Neutrophil (primary cell): ENCODE measurements at regions not wholly inside any gene's neighbourhood (a gene's known extent, or its start where the extent isn't known, plus 50 kb on each side); places are given as distances from the start of the nearest gene placed in this dataset.

ENCODE experiments used
- H3K27ac ChIP-seq: fragments of 200-600 bp; sonication (generic); 2 replicates; pipeline ENCODE4 v1.5.1; 2016; ENCODE audit warnings: mild to moderate bottlenecking, moderate library complexity
- H3K27me3 ChIP-seq: fragments of 200-600 bp; sonication (generic); 2 replicates; pipeline ENCODE4 v1.6.0; 2016; ENCODE audit warnings: mild to moderate bottlenecking
- H3K36me3 ChIP-seq: fragments of 200-600 bp; sonication (generic); 2 replicates; pipeline ENCODE4 v1.5.1; 2017
- H3K4me1 ChIP-seq, 2 experiments: fragments of 200-600 bp in 1 of 2; sonication (generic) in 1 of 2; 1 replicate in 1 of 2; 2 replicates in 1 of 2; pipeline versions ENCODE4 v1.5.1 to v1.6.1; 2013 to 2016; ENCODE audit warnings: low read depth in 1 of 2, low read length in 1 of 2, mild to moderate bottlenecking in 1 of 2, moderate library complexity in 1 of 2; ENCODE audit not compliant: control insufficient read depth in 1 of 2, insufficient read depth in 1 of 2
- H3K4me3 ChIP-seq, 2 experiments: fragments of 200-600 bp in 1 of 2; sonication (generic) in 1 of 2; 1 replicate in 1 of 2; 2 replicates in 1 of 2; pipeline ENCODE4 v1.5.1; 2013 to 2016; ENCODE audit warnings: low read depth in 1 of 2, low read length in 1 of 2, mild to moderate bottlenecking in 1 of 2, moderate library complexity in 1 of 2
- H3K9me3 ChIP-seq: fragments of 200-600 bp; sonication (generic); 2 replicates; pipeline ENCODE4 v1.5.1; 2016
- TF ChIP-seq, protein P1 (sequence below): fragments of 200-600 bp; sonication (generic); IDR thresholded peaks from 2 replicates; pipeline ENCODE4 v1.5.1; 2016; ENCODE audit warnings: antibody characterized with exemption

DNA sequence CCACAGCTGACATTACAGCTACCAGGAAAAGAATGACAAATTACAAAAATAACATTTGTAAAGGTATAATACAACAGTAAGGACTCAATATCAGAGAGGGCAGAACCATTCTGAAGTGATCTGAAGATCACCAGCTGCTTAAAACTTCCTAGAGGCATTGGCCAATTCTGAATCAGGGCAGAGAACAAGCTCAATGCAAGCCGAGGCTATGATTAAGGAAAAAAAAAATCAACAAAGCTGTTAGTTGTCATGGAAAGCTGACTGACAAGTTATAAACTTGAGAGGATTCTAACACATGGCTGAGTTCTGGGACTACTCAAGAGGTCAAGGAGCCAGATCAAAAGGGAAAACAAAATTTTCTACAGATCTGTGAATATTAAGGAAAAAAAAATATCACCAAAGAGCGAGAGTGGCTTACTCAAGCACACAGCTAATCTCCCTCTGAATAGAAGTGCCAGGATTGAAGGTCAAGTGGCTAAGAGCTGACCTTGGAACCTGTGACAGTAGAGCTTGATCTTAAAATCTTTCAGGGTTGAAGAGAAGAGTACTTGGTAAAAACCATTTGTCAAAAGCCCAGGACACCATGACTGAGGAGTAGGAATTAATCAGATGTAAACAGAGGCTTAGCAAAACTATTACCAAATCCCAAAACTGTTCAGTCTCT is 383.4 kb downstream of the USP25 start:
- Histone ChIP-seq H3K27ac (no peak overlapping the region), H3K4me1 (no peaks in the 10 kb centered on the region), H3K27me3 (no peaks in the 10 kb centered on the region), H3K36me3 (no peaks in the 10 kb centered on the region), H3K4me3 (no peak overlapping the region), H3K9me3 (no peaks in the 10 kb centered on the region)
- TF ChIP-seq, protein P1, sequence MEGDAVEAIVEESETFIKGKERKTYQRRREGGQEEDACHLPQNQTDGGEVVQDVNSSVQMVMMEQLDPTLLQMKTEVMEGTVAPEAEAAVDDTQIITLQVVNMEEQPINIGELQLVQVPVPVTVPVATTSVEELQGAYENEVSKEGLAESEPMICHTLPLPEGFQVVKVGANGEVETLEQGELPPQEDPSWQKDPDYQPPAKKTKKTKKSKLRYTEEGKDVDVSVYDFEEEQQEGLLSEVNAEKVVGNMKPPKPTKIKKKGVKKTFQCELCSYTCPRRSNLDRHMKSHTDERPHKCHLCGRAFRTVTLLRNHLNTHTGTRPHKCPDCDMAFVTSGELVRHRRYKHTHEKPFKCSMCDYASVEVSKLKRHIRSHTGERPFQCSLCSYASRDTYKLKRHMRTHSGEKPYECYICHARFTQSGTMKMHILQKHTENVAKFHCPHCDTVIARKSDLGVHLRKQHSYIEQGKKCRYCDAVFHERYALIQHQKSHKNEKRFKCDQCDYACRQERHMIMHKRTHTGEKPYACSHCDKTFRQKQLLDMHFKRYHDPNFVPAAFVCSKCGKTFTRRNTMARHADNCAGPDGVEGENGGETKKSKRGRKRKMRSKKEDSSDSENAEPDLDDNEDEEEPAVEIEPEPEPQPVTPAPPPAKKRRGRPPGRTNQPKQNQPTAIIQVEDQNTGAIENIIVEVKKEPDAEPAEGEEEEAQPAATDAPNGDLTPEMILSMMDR, result no peak

DNA sequence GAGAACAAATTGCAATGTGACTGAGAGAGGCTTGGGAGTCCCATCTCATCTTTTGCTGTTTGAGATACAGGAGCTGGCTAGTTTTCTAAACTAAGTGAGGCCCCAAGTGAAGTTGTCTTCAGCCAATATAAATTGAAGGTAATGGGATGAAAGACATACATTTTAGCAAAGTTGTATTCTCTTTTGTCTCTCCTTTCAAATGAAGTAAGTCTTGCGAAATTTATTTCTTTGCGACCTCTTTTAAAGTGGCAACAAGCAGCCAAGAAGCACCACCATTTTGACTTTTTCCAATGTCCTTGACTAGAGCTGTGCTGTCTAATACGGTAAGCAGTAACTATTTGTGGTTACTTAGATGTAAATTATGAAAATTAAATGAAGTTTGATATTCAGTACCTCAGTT is 385.7 kb downstream of the USP25 start:
- Histone ChIP-seq H3K4me3 (no peak overlapping the region), H3K9me3 (no peaks in the 10 kb centered on the region), H3K27ac (no peak overlapping the region), H3K27me3 (no peaks in the 10 kb centered on the region), H3K4me1 (no peaks in the 10 kb centered on the region), H3K36me3 (no peaks in the 10 kb centered on the region)
- TF ChIP-seq, protein P1, result no peak

DNA sequence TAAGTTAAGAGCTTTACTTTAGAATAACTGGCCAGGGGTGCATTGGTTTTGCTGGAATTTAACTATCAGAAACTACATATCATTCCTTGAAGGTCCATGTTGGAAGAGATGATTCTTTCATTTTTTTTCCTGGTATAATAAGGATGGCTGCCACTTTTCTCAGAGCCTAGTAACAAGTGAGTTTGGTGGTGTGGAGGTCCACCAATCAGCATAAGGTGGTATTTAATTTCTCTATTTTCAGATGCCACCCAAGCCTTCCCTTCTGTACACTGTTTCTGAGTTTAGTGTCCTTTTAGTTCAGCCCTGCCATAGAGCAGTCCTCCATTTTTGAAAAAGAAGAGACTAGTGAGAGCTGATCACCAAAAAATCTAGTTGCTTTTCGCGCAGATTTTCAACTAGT is 386.3 kb downstream of the USP25 start:
- Histone ChIP-seq H3K27me3 (no peaks in the 10 kb centered on the region), H3K4me1 (no peaks in the 10 kb centered on the region), H3K36me3 (no peaks in the 10 kb centered on the region), H3K4me3 (no peak overlapping the region), H3K27ac (no peak overlapping the region), H3K9me3 (no peaks in the 10 kb centered on the region)
- TF ChIP-seq, protein P1, result no peak

DNA sequence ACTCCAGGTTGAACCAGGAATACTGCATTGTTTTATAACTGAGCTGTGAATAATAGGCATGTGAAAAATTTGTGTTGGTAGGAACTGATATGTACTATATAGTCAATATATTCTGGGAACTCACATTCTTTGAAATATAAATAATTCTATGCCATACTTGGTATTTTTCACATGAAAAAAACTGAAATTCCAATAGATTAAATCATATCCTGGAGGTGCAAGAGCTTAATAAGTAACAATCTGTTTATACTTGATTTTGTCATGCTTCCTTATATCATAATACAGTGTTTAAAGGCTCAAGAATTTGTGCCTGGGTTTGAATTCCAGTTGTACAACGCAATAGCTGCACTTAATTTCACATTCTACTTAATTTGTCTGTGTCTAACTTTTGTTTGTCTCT is 387.0 kb downstream of the USP25 start:
- no peak overlapping the region for H3K27ac ChIP-seq
- H3K4me1 ChIP-seq, result no peaks in the 10 kb centered on the region

DNA sequence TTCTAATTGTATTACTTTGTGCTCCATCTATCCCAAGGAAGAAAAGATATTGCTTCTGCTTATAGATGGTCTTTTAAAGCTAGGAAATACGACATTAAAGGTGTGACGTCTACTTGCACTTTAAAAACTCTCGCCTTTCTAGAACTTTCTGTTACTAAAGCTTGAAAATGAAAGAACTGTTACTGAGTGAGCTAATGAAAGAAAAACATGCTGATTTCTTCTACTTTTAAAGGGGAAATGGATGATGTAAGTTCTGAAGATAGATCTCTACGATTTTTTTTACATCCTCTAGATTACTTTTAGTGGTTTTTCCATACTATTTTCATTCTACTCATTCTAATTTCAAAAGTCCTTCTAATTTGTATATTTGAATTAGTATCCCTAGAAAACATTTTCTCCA is 387.5 kb downstream of the USP25 start:
- Histone ChIP-seq H3K36me3 (no peaks in the 10 kb centered on the region), H3K27ac (no peak overlapping the region), H3K4me3 (no peak overlapping the region), H3K9me3 (no peaks in the 10 kb centered on the region), H3K4me1 (no peaks in the 10 kb centered on the region), H3K27me3 (no peaks in the 10 kb centered on the region)
- TF ChIP-seq, protein P1, result no peak

More for the DNA sequence above, 387.0 kb downstream of the USP25 start:
- Histone ChIP-seq H3K27me3 (no peaks in the 10 kb centered on the region), H3K4me3 (no peak overlapping the region), H3K9me3 (no peaks in the 10 kb centered on the region), H3K36me3 (no peaks in the 10 kb centered on the region)
- TF ChIP-seq, protein P1, result no peak
